ENCODE measurements at regions not wholly inside any gene's neighbourhood (a gene's known extent, or its start where the extent isn't known, plus 50 kb on each side); places are given as distances from the start of the nearest gene placed in this dataset.

DNA sequence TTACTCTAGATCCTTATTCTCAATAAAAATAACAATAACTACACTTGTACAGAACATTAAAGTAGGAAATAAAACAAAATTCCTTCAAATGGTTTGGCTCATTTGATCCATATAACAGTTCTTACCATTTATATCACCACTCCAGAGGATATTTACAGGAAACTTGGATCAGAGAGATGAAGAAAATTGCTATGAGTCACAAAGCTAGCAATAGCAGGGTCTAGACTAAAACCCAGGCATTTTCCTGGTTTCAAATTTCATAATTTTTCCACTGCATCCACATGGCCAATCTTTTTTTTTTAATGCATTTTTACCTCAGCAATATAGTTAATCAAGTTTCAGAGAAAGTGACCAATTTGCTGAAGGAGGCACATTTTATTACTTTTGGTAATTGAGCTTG, 299.2 kb downstream of the ELAVL2 start:
- Histone ChIP-seq H3K9ac (ENCODE audit: low read length) (no peak overlapping the region), H3K9me2 (ENCODE audit: insufficient read depth, low read length) (no peaks in the 10 kb centered on the region), H4K20me1 (ENCODE audit: insufficient read depth) (no peaks in the 10 kb centered on the region), H3K4me2 (ENCODE audit: low read length) (no peak overlapping the region), H2AFZ (ENCODE audit: low read depth, low read length) (no peak overlapping the region), H3K36me3 (ENCODE audit: insufficient read depth, low read length) (no peaks in the 10 kb centered on the region), H3K79me2 (replicated peaks; ENCODE audit: insufficient read depth, low read length) (no peaks in the 10 kb centered on the region), H3K27me3 (ENCODE audit: insufficient read depth, low read depth, low read length) (no peaks in the 10 kb centered on the region), H3F3A (ENCODE audit: insufficient read depth, low read length, poor library complexity, severe bottlenecking) (no peaks in the 10 kb centered on the region), H3K9me3 (ENCODE audit: low read length) (no peaks in the 10 kb centered on the region), H3K4me3 (ENCODE audit: low read length) (no peak overlapping the region), H3K27ac (ENCODE audit: low read length) (no peak overlapping the region)
- TF ChIP-seq EP300 (conservative IDR thresholded peaks at IDR 0.05; ENCODE audit: poor library complexity, severe bottlenecking) = no peak
- no peak for TF ChIP-seq EZH2 (IDR thresholded peaks at IDR 0.05; ENCODE audit: borderline replicate concordance, insufficient read depth, low read length, poor library complexity, severe bottlenecking)
- TF ChIP-seq SMC3 (conservative IDR thresholded peaks at IDR 0.05; ENCODE audit: poor library complexity) = no peak
- TF ChIP-seq TAF1 (IDR thresholded peaks at IDR 0.05; ENCODE audit: low read depth) = no peak
- no peak for TF ChIP-seq POLR2AphosphoS5 (IDR thresholded peaks at IDR 0.05)
- TF ChIP-seq RAD21 (conservative IDR thresholded peaks at IDR 0.05) = no peak
- TF ChIP-seq MXI1 (conservative IDR thresholded peaks at IDR 0.05; ENCODE audit: poor library complexity, severe bottlenecking) = no peak
- TF ChIP-seq, protein P1, sequence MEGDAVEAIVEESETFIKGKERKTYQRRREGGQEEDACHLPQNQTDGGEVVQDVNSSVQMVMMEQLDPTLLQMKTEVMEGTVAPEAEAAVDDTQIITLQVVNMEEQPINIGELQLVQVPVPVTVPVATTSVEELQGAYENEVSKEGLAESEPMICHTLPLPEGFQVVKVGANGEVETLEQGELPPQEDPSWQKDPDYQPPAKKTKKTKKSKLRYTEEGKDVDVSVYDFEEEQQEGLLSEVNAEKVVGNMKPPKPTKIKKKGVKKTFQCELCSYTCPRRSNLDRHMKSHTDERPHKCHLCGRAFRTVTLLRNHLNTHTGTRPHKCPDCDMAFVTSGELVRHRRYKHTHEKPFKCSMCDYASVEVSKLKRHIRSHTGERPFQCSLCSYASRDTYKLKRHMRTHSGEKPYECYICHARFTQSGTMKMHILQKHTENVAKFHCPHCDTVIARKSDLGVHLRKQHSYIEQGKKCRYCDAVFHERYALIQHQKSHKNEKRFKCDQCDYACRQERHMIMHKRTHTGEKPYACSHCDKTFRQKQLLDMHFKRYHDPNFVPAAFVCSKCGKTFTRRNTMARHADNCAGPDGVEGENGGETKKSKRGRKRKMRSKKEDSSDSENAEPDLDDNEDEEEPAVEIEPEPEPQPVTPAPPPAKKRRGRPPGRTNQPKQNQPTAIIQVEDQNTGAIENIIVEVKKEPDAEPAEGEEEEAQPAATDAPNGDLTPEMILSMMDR (IDR thresholded peaks at IDR 0.05; ENCODE audit: poor library complexity, severe bottlenecking) = no peak
- TF ChIP-seq, protein P2, sequence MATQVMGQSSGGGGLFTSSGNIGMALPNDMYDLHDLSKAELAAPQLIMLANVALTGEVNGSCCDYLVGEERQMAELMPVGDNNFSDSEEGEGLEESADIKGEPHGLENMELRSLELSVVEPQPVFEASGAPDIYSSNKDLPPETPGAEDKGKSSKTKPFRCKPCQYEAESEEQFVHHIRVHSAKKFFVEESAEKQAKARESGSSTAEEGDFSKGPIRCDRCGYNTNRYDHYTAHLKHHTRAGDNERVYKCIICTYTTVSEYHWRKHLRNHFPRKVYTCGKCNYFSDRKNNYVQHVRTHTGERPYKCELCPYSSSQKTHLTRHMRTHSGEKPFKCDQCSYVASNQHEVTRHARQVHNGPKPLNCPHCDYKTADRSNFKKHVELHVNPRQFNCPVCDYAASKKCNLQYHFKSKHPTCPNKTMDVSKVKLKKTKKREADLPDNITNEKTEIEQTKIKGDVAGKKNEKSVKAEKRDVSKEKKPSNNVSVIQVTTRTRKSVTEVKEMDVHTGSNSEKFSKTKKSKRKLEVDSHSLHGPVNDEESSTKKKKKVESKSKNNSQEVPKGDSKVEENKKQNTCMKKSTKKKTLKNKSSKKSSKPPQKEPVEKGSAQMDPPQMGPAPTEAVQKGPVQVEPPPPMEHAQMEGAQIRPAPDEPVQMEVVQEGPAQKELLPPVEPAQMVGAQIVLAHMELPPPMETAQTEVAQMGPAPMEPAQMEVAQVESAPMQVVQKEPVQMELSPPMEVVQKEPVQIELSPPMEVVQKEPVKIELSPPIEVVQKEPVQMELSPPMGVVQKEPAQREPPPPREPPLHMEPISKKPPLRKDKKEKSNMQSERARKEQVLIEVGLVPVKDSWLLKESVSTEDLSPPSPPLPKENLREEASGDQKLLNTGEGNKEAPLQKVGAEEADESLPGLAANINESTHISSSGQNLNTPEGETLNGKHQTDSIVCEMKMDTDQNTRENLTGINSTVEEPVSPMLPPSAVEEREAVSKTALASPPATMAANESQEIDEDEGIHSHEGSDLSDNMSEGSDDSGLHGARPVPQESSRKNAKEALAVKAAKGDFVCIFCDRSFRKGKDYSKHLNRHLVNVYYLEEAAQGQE (IDR thresholded peaks at IDR 0.05; ENCODE audit: borderline replicate concordance) = no peak

DNA sequence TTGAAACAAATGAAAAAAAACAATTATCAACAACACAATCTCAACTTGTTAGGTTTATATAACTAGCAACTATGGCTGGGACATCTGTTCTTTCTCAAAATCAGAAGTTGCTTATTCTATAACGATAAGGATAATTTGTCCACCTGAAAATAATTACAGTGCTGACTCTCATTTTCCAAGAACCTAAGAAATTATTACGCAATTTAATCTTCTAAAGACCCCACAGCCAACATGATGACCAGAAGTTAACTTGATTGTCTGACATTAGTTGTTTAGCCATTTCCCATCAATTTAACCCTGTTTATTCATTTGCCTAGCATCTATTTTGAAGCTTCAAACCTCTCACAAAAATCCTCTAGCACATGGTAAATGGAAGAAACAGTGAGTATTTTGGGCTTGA, 293.8 kb downstream of the ELAVL2 start:
- Histone ChIP-seq H3K9me2 (ENCODE audit: insufficient read depth, low read length) (no peaks in the 10 kb centered on the region), H2AFZ (ENCODE audit: low read depth, low read length) (no peak overlapping the region), H3K79me2 (replicated peaks; ENCODE audit: insufficient read depth, low read length) (no peaks in the 10 kb centered on the region), H3K27ac (ENCODE audit: low read length) (no peak overlapping the region), H3K27me3 (ENCODE audit: insufficient read depth, low read depth, low read length) (no peaks in the 10 kb centered on the region), H3K4me2 (ENCODE audit: low read length) (no peak overlapping the region), H3F3A (ENCODE audit: insufficient read depth, low read length, poor library complexity, severe bottlenecking) (peaks cover 14% of the 10 kb centered on the region), H3K4me3 (ENCODE audit: low read length) (no peak overlapping the region), H3K36me3 (ENCODE audit: insufficient read depth, low read length) (no peaks in the 10 kb centered on the region), H4K20me1 (ENCODE audit: insufficient read depth) (no peaks in the 10 kb centered on the region), H3K9ac (ENCODE audit: low read length) (no peak overlapping the region), H3K9me3 (ENCODE audit: low read length) (no peaks in the 10 kb centered on the region)
- TF ChIP-seq EP300 (conservative IDR thresholded peaks at IDR 0.05; ENCODE audit: poor library complexity, severe bottlenecking) (no peak), TAF1 (IDR thresholded peaks at IDR 0.05; ENCODE audit: low read depth) (no peak), SMC3 (conservative IDR thresholded peaks at IDR 0.05; ENCODE audit: poor library complexity) (no peak), MXI1 (conservative IDR thresholded peaks at IDR 0.05; ENCODE audit: poor library complexity, severe bottlenecking) (no peak), RAD21 (conservative IDR thresholded peaks at IDR 0.05) (no peak), POLR2AphosphoS5 (IDR thresholded peaks at IDR 0.05) (no peak), EZH2 (IDR thresholded peaks at IDR 0.05; ENCODE audit: borderline replicate concordance, insufficient read depth, low read length, poor library complexity, severe bottlenecking) (no peak)
- TF ChIP-seq, protein P1 (IDR thresholded peaks at IDR 0.05; ENCODE audit: poor library complexity, severe bottlenecking) = no peak
- TF ChIP-seq, protein P2 (IDR thresholded peaks at IDR 0.05; ENCODE audit: borderline replicate concordance) = no peak
